GM13976 (cell line): ENCODE measurements at regions not wholly inside any gene's neighbourhood (a gene's known extent, or its start where the extent isn't known, plus 50 kb on each side); places are given as distances from the start of the nearest gene placed in this dataset.

Source experiments
- DNase-seq: peaks from one replicate; pipeline ENCODE4 v3.0.0; 2012; ENCODE audit warnings: low spot score
- CTCF ChIP-seq: IDR thresholded peaks from 2 replicates; pipeline ENCODE4 v1.5.1; 2012; ENCODE audit warnings: borderline replicate concordance, mild to moderate bottlenecking; ENCODE audit not compliant: insufficient read depth; ENCODE audit errors: extremely low read depth, missing control alignments, control extremely low read depth
- in situ Hi-C: fragments of 300-500 bp; cut with MboI; formaldehyde crosslinking; loops from one replicate; pipeline ENCODE4 v1.12.0; 2022; ENCODE audit warnings: low sequenced_read_pairs, mixed read lengths, inconsistent platforms; ENCODE audit not compliant: unreplicated experiment

GRCh38 chr12:77745624-77746023 is 85.1 kb upstream of the NAV3 start:
- in situ Hi-C loops, result no loop called here
- TF ChIP-seq CTCF, result no peak
- no peak for DNase-seq

GRCh38 chr12:77742631-77743030 is 88.1 kb upstream of the NAV3 start:
- no peak for DNase-seq
- no peak for TF ChIP-seq CTCF
- in situ Hi-C loops, result no loop called here

- in situ Hi-C loops, result no loop called here
- TF ChIP-seq CTCF, result no peak
- DNase-seq, result no peak
Observed at GRCh38 chr12:77741974-77742517, 88.6 kb upstream of the NAV3 start.

- TF ChIP-seq CTCF, result no peak
- in situ Hi-C loops, result loop anchor here (10.0 kb wide), 1 partner anchor 178 kb away; no protein-coding TSS in a partner anchor
- no peak for DNase-seq
Observed at GRCh38 chr12:77736219-77736965, 94.3 kb upstream of the NAV3 start.

- TF ChIP-seq CTCF, result no peak
- in situ Hi-C loops, result loop anchor here (10.0 kb wide), 1 partner anchor 180 kb away; no protein-coding TSS in a partner anchor
- DNase-seq, result no peak
Observed at GRCh38 chr12:77734214-77734883, 96.3 kb upstream of the NAV3 start.

GRCh38 chr12:77728018-77728417 is 102.7 kb upstream of the NAV3 start:
- TF ChIP-seq CTCF, result no peak
- DNase-seq, result no peak
- in situ Hi-C loops, result no loop called here
